Ishikawa (cell line): ENCODE measurements at regions not wholly inside any gene's neighbourhood (a gene's known extent, or its start where the extent isn't known, plus 50 kb on each side); places are given as distances from the start of the nearest gene placed in this dataset.

Source experiments
- CEBPB ChIP-seq: IDR thresholded peaks from 2 replicates; pipeline ENCODE4 v1.6.1; 2012
- CREB1 ChIP-seq: IDR thresholded peaks from 2 replicates; pipeline ENCODE4 v1.6.1; 2012; ENCODE audit warnings: low read depth
- EGR1 ChIP-seq: IDR thresholded peaks from 2 replicates; pipeline ENCODE4 v1.6.1; 2012
- EP300 ChIP-seq: IDR thresholded peaks from 2 replicates; pipeline ENCODE4 v1.6.1; 2012; ENCODE audit warnings: borderline replicate concordance
- FOXM1 ChIP-seq: IDR thresholded peaks from 2 replicates; pipeline ENCODE4 v1.6.1; 2012; ENCODE audit warnings: low read depth, borderline replicate concordance
- MAX ChIP-seq: IDR thresholded peaks from 2 replicates; pipeline ENCODE4 v1.6.1; 2012
- NFIC ChIP-seq: IDR thresholded peaks from 2 replicates; pipeline ENCODE4 v1.6.1; 2012
- RAD21 ChIP-seq: IDR thresholded peaks from 2 replicates; pipeline ENCODE4 v1.6.1; 2012; ENCODE audit warnings: low read depth
- TAF1 ChIP-seq: IDR thresholded peaks from 2 replicates; pipeline ENCODE4 v1.6.1; 2012; ENCODE audit warnings: low read depth, mild to moderate bottlenecking
- TCF12 ChIP-seq: IDR thresholded peaks from 2 replicates; pipeline ENCODE4 v1.6.1; 2012; ENCODE audit warnings: low read depth
- TEAD4 ChIP-seq: IDR thresholded peaks from 2 replicates; pipeline ENCODE4 v1.6.1; 2012
- YY1 ChIP-seq: IDR thresholded peaks from 2 replicates; pipeline ENCODE4 v1.6.1; 2012; ENCODE audit warnings: low read depth
- ZBTB7A ChIP-seq: IDR thresholded peaks from 2 replicates; pipeline ENCODE4 v1.6.1; 2012; ENCODE audit warnings: low read depth
- TF ChIP-seq, protein P1 (sequence below): IDR thresholded peaks from 2 replicates; pipeline ENCODE4 v1.6.1; 2012
- TF ChIP-seq, protein P2 (sequence below): IDR thresholded peaks from 2 replicates; pipeline ENCODE4 v1.6.1; 2012; ENCODE audit warnings: low read depth, mild to moderate bottlenecking

GRCh38 chr2:117339980-117340379, 474.5 kb upstream of the DDX18 start:
- TF ChIP-seq, protein P1, sequence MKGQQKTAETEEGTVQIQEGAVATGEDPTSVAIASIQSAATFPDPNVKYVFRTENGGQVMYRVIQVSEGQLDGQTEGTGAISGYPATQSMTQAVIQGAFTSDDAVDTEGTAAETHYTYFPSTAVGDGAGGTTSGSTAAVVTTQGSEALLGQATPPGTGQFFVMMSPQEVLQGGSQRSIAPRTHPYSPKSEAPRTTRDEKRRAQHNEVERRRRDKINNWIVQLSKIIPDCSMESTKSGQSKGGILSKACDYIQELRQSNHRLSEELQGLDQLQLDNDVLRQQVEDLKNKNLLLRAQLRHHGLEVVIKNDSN = no peak
- TF ChIP-seq EGR1 (no peak), NFIC (no peak), FOXM1 (no peak), EP300 (no peak)
- TF ChIP-seq, protein P2, sequence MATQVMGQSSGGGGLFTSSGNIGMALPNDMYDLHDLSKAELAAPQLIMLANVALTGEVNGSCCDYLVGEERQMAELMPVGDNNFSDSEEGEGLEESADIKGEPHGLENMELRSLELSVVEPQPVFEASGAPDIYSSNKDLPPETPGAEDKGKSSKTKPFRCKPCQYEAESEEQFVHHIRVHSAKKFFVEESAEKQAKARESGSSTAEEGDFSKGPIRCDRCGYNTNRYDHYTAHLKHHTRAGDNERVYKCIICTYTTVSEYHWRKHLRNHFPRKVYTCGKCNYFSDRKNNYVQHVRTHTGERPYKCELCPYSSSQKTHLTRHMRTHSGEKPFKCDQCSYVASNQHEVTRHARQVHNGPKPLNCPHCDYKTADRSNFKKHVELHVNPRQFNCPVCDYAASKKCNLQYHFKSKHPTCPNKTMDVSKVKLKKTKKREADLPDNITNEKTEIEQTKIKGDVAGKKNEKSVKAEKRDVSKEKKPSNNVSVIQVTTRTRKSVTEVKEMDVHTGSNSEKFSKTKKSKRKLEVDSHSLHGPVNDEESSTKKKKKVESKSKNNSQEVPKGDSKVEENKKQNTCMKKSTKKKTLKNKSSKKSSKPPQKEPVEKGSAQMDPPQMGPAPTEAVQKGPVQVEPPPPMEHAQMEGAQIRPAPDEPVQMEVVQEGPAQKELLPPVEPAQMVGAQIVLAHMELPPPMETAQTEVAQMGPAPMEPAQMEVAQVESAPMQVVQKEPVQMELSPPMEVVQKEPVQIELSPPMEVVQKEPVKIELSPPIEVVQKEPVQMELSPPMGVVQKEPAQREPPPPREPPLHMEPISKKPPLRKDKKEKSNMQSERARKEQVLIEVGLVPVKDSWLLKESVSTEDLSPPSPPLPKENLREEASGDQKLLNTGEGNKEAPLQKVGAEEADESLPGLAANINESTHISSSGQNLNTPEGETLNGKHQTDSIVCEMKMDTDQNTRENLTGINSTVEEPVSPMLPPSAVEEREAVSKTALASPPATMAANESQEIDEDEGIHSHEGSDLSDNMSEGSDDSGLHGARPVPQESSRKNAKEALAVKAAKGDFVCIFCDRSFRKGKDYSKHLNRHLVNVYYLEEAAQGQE = no peak

- no peak for TF ChIP-seq CEBPB
- no peak for TF ChIP-seq CREB1
- TF ChIP-seq RAD21 = no peak
Measured at GRCh38 chr2:117341690-117342089, 472.8 kb upstream of the DDX18 start.

GRCh38 chr2:117342415-117342814, 472.1 kb upstream of the DDX18 start:
- TF ChIP-seq CEBPB (no peak), CREB1 (no peak)

DNA sequence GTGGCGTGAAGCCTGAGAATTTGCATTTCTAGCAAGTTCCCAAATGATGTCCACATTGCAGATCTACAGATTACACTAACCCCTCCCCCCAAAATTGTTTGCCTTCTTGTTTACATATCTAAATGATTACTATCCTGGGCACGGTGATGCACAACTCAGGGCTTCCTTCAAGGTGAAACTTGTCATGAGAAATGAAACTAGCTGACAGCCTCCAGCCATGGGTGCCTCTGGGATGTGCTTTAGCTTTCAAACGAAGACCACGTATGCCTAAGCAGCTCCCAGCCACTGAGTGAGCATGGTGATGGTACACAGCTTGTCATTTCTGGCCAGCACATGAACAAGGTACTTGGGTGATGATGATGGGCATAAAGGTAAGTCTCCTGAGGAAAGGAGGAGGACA, 464.8 kb upstream of the DDX18 start:
- TF ChIP-seq CREB1 = no peak
- TF ChIP-seq TAF1 = no peak
- no peak for TF ChIP-seq NFIC
- TF ChIP-seq YY1 = no peak
- TF ChIP-seq TCF12 = no peak
- TF ChIP-seq EGR1 = no peak
- TF ChIP-seq, protein P1 = no peak

GRCh38 chr2:117351396-117351795, 463.1 kb upstream of the DDX18 start:
- TF ChIP-seq TAF1 (no peak), YY1 (no peak), MAX (no peak), EP300 (no peak), ZBTB7A (no peak)
- TF ChIP-seq, protein P2 = no peak

DNA sequence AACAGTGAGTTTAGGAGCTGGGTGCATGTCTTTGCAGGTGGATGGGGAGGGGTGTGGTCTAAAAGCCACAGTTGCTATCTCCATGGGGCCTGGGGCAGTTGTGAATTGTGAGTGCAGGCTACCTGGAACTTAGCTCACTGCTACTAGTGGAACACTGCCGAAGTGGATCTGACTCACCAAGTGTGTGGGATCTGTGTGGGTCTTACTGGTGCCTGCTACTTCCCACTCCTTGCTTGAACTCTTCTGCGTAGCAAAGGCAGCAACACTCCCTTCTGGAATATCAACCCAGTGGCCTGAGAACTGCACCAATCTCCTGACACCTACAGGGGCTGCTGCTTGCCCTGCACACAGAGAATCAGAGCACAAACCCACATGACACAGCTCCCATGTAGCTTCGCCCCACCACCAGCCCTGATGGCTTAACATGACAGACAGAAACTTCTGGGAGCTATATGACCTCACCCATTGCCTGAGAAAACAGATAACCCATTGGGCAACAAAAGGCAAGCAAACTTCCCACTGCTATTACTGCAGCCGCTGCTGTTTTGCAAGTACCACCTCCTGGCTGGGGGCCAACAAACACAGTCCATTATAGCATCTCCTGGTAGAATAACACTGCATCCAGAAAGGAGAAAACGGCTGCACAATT, 455.1 kb upstream of the DDX18 start:
- TF ChIP-seq FOXM1 (no peak), CREB1 (no peak), YY1 (no peak), TAF1 (no peak), MAX (no peak), TCF12 (no peak), EP300 (no peak), CEBPB (no peak)
- TF ChIP-seq, protein P1 = no peak

DNA sequence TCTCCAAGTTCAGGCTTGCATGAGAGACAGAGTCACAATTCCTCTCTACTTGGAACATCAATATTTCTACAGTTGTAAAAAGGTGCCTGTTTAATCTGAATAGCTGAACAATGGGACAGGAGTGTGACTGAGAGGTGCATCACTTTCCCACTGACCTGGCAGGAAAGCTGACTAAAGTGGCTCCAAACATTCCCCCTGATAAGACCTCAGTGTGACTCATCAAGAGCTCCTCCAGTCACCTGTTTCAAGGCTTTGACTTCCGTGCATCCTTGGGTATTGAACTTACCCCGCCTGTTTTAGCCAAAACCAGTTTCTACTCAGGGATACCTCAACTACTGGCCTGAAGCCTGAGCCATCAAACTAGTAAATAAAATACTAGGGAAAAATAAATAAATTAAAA, 453.9 kb upstream of the DDX18 start:
- TF ChIP-seq, protein P2 = no peak
- TF ChIP-seq FOXM1 (no peak), EP300 (no peak), YY1 (no peak), CREB1 (no peak), NFIC (no peak), EGR1 (no peak), TEAD4 (no peak)
